SK-N-SH (cell line): ENCODE measurements at regions not wholly inside any gene's neighbourhood (a gene's known extent, or its start where the extent isn't known, plus 50 kb on each side); places are given as distances from the start of the nearest gene placed in this dataset.

Experiments
- EZH2phosphoT487 ChIP-seq: fragments of 200-600 bp; sonication (generic); IDR thresholded peaks from 2 replicates; pipeline ENCODE4 v1.6.1; 2017; ENCODE audit warnings: low read depth, mixed run types, mild to moderate bottlenecking, antibody characterized with exemption, moderate library complexity, borderline replicate concordance
- NFIC ChIP-seq: IDR thresholded peaks from 2 replicates; pipeline ENCODE4 v1.4.0; 2012; ENCODE audit warnings: borderline replicate concordance
- REST ChIP-seq: IDR thresholded peaks from 2 replicates; pipeline ENCODE4 v1.6.1; 2012; ENCODE audit warnings: mild to moderate bottlenecking, low read depth, low read length, moderate library complexity
- RFX5 ChIP-seq: IDR thresholded peaks from 2 replicates; pipeline ENCODE4 v1.6.1; 2012; ENCODE audit warnings: mild to moderate bottlenecking, improper control_type of control experiment, low read length
- TAF1 ChIP-seq: IDR thresholded peaks from 2 replicates; pipeline ENCODE4 v1.6.1; 2012; ENCODE audit warnings: low read depth, mild to moderate bottlenecking, low read length, moderate library complexity, borderline replicate concordance
- YY1 ChIP-seq: IDR thresholded peaks from 2 replicates; pipeline ENCODE4 v1.4.0; 2012; ENCODE audit warnings: low read depth, mild to moderate bottlenecking
- TF ChIP-seq, protein P1 (sequence below): IDR thresholded peaks from 2 replicates; pipeline ENCODE4 v1.4.0; 2012; ENCODE audit warnings: low read depth, borderline replicate concordance

- no peak for TF ChIP-seq RFX5
- no peak for TF ChIP-seq TAF1
- TF ChIP-seq, protein P1, sequence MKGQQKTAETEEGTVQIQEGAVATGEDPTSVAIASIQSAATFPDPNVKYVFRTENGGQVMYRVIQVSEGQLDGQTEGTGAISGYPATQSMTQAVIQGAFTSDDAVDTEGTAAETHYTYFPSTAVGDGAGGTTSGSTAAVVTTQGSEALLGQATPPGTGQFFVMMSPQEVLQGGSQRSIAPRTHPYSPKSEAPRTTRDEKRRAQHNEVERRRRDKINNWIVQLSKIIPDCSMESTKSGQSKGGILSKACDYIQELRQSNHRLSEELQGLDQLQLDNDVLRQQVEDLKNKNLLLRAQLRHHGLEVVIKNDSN = no peak
- TF ChIP-seq EZH2phosphoT487 = no peak
- no peak for TF ChIP-seq NFIC
- no peak for TF ChIP-seq REST
- TF ChIP-seq YY1 = no peak
Observed at GRCh38 chr1:166600574-166600973, 238.7 kb upstream of the POGK start.
